GM20000 (cell line): ENCODE measurements at regions not wholly inside any gene's neighbourhood (a gene's known extent, or its start where the extent isn't known, plus 50 kb on each side); places are given as distances from the start of the nearest gene placed in this dataset.

Experiments used
- DNase-seq: peaks from one replicate; pipeline ENCODE4 v3.0.0; 2012; ENCODE audit warnings: low spot score
- CTCF ChIP-seq: IDR thresholded peaks from 2 replicates; pipeline ENCODE4 v1.5.1; 2012; ENCODE audit warnings: mild to moderate bottlenecking, control low read depth; ENCODE audit errors: extremely low read depth, missing control alignments

- TF ChIP-seq CTCF = no peak
- no peak for DNase-seq
Measured at GRCh38 chr13:100828226-100828625, 153.6 kb upstream of the TMTC4 start.

GRCh38 chr13:100827489-100828176, 153.0 kb upstream of the TMTC4 start:
- no peak for DNase-seq
- TF ChIP-seq CTCF = no peak

GRCh38 chr13:100826441-100826840, 151.8 kb upstream of the TMTC4 start:
- TF ChIP-seq CTCF = no peak
- DNase-seq = no peak

GRCh38 chr13:100825557-100825956, 151.0 kb upstream of the TMTC4 start:
- no peak for TF ChIP-seq CTCF
- DNase-seq = no peak

GRCh38 chr13:100824366-100824765, 149.8 kb upstream of the TMTC4 start:
- DNase-seq = no peak
- no peak for TF ChIP-seq CTCF

- TF ChIP-seq CTCF = no peak
- no peak for DNase-seq
Measured at GRCh38 chr13:100823448-100823847, 148.9 kb upstream of the TMTC4 start.

GRCh38 chr13:100822871-100823443, 148.4 kb upstream of the TMTC4 start:
- TF ChIP-seq CTCF = no peak
- no peak for DNase-seq
